H1 (cell line): ENCODE measurements at regions not wholly inside any gene's neighbourhood (a gene's known extent, or its start where the extent isn't known, plus 50 kb on each side); places are given as distances from the start of the nearest gene placed in this dataset.

Experiments used
- CHD7 ChIP-seq: fragments of 300-600 bp; sonication (generic); IDR thresholded peaks from 2 replicates; pipeline ENCODE4 v1.7.1; 2012; ENCODE audit warnings: low read length, moderate library complexity, mild to moderate bottlenecking, inconsistent platforms; ENCODE audit not compliant: insufficient replicate concordance
- SIRT6 ChIP-seq: IDR thresholded peaks from one replicate; pipeline ENCODE4 v1.7.1; 2012; ENCODE audit warnings: low read length, inconsistent platforms
- SIX5 ChIP-seq: IDR thresholded peaks from 2 replicates; pipeline ENCODE4 v1.6.1; 2011; ENCODE audit warnings: mild to moderate bottlenecking, low read depth, low read length
- SUZ12 ChIP-seq: fragments of 200-600 bp; sonication (generic); IDR thresholded peaks from 2 replicates; pipeline ENCODE4 v1.6.1; 2012; ENCODE audit warnings: mild to moderate bottlenecking, inconsistent platforms, low read length, moderate library complexity, mixed read lengths
- YY1 ChIP-seq: IDR thresholded peaks from 2 replicates; pipeline ENCODE4 v1.6.1; 2011; ENCODE audit warnings: low read depth, mild to moderate bottlenecking, low read length
- ZNF274 ChIP-seq: IDR thresholded peaks from 2 replicates; pipeline ENCODE4 v1.7.0; 2012; ENCODE audit warnings: low read length, borderline replicate concordance; ENCODE audit errors: extremely low read depth

DNA sequence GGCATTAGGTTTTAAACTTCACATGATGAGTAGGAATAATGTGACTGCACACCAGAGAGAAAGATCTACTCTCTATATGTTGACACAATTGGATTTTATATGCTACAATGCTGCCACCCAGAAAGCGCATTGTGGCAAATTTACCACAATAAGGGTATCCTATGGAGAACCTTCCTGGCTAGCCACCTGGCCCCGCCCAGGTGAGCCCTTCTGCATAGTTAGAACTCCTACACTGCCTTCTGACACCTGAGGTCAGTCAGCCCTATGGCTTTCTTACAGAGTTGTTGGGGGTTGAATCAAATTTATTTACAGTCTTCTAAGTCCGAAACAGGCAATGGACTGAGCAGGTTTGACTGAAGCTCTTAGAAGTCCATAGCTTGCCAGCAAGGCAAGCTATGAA is 153.8 kb upstream of the S100G start (continued):
- TF ChIP-seq CHD7 = no peak
- TF ChIP-seq SIRT6 = no peak
- TF ChIP-seq YY1 = no peak
- no peak for TF ChIP-seq ZNF274
- TF ChIP-seq SUZ12 = no peak
- no peak for TF ChIP-seq SIX5
